ENCODE measurements at regions not wholly inside any gene's neighbourhood (a gene's known extent, or its start where the extent isn't known, plus 50 kb on each side); places are given as distances from the start of the nearest gene placed in this dataset.

DNA sequence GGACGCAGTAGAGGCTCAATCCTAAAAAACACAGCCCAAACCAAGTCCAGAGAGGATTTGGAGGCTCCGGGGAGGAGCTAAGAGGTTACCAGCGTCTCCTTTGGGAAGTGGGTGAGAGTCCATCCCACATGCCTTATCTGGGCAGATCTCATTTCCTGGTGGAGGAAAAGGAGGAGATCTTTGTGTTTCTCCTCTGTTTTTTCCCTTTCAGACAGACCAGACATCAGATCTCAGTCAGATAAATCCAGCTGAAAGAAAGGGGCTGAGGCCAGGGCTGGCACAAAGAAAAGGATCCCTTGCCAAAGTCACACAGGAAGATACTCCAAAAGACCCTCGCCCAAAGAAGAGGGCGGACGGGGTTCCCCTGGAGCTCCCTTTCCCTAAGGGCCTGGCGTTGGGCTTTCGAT lies 58.3 kb upstream of the COMTD1 start:
- DNase-seq: no peak

GRCh38 chr10:75293446-75293820 lies 57.7 kb upstream of the COMTD1 start:
- DNase-seq: no peak

- no peak for DNase-seq
Measured at GRCh38 chr10:75292794-75293445, 57.2 kb upstream of the COMTD1 start.

- DNase-seq: no peak
Measured at GRCh38 chr10:75291805-75292204, 56.0 kb upstream of the COMTD1 start.

- DNase-seq: no peak
Measured at GRCh38 chr10:75288140-75288711, 52.5 kb upstream of the COMTD1 start.

GRCh38 chr10:75287697-75288096 lies 51.9 kb upstream of the COMTD1 start:
- DNase-seq: no peak

DNA sequence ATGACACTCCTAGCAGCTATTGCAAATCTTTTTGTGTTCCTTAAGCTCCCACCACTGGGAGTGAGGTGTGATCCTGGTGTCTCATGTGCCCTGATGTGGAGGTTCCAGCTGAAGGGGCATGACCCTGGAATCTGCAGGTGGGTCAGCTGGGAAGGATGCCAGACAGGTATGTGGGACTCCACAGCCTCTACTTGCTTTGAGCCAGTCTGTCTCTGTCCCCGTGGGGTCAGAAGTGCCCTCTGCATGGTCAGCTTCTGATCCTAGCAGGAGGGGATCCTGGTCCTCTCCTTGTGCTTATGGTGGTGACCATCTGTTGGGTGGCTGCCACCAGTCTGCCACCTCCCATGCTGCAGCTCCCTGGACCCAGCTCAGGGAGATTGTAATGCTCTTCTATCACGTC lies 51.1 kb upstream of the COMTD1 start:
- no peak for DNase-seq
